ENCODE measurements at regions not wholly inside any gene's neighbourhood (a gene's known extent, or its start where the extent isn't known, plus 50 kb on each side); places are given as distances from the start of the nearest gene placed in this dataset.
A peak's percentile ranks its signal among the peaks of the same experiment; 100 is the strongest.
"Not testable (repeated sequence)": the region's sequence is repeated elsewhere in the genome, so short reads cannot be mapped to it uniquely, and the experiment has no call there.

DNA sequence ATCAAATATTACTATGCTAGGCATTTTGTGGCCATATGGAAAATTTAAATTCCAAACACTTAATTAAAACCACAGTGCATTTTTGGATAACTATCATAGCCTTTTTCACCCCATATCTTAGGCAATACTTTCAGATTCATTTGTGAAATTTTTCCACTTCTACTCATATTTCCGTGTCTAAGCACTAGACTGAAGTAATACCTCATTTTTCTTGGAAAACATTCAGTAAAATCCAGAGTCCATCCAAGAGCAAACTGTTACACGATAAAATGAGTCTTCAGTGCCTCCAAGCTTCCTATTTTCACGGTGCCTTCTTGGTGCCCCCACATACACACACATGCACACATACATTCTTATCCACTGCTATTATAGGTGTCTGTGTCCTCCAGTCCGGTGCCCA lies 845.9 kb downstream of the TBL1XR1 start:
- peak; percentile 56 for DNase-seq (ENCODE audit: low read depth)
- TF ChIP-seq, protein P1, sequence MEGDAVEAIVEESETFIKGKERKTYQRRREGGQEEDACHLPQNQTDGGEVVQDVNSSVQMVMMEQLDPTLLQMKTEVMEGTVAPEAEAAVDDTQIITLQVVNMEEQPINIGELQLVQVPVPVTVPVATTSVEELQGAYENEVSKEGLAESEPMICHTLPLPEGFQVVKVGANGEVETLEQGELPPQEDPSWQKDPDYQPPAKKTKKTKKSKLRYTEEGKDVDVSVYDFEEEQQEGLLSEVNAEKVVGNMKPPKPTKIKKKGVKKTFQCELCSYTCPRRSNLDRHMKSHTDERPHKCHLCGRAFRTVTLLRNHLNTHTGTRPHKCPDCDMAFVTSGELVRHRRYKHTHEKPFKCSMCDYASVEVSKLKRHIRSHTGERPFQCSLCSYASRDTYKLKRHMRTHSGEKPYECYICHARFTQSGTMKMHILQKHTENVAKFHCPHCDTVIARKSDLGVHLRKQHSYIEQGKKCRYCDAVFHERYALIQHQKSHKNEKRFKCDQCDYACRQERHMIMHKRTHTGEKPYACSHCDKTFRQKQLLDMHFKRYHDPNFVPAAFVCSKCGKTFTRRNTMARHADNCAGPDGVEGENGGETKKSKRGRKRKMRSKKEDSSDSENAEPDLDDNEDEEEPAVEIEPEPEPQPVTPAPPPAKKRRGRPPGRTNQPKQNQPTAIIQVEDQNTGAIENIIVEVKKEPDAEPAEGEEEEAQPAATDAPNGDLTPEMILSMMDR (IDR thresholded peaks at IDR 0.05; ENCODE audit: control insufficient read depth, insufficient read depth, low read depth, low read length, missing control alignments), result no peak
- H3K4me3 ChIP-seq (ENCODE audit: control insufficient read depth, low read depth, low read length), result no peak overlapping the region

DNA sequence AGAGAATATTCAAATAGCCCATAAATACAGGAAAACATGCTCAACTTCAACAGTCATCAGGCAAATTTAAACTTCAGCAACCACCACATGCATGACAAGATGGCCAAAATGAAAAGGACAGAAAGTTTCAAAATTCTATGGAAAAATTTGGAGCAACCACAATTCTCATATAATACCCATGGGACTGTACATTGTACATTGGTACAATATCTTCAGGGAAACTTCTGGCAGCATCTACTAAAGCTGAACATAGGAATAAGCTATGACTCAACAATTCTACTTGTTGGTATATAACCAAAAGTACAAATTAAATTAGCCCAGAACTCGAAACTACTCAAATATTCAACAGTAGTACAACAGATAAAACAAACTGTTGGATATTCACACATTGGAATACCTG lies 847.6 kb downstream of the TBL1XR1 start:
- TF ChIP-seq, protein P1 (IDR thresholded peaks at IDR 0.05; ENCODE audit: control insufficient read depth, insufficient read depth, low read depth, low read length, missing control alignments), result no peak

DNA sequence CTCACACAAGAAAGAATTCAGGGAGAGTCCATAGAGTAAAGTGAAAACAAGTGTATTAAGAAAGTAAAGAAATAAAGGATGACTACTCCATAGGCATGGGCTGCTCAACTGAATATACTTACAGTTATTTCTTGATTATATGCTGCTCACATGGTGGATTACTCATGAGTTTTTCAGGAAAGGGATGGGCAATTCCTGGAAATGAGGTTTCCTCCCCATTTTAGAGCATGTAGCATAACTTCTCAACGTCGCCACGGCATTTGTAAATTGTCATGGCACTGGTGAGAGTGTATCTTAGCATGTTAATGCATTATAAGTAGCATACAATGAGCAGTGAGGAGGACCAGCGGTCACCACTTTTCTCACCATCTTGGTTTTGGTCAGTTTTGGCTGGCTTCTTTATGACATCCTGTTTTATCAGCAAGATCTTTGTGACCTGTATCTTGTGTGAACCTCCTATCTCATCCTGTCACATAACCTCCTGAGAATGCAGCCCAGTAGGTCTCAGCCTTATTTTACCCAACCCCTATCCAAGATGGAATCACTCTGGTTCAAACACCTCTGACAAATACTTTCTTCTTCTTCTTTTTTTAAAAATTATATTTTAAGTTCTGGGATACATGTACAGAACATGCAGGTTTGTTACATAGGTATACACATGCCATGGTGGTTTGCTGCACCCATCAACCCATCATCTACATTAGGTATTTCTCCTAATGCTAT lies 849.7 kb downstream of the TBL1XR1 start:
- no peak for DNase-seq (ENCODE audit: low read depth)

More for the DNA sequence above, 847.6 kb downstream of the TBL1XR1 start:
- no peak overlapping the region for H3K4me3 ChIP-seq (ENCODE audit: control insufficient read depth, low read depth, low read length)
- DNase-seq (ENCODE audit: low read depth), result no peak

DNA sequence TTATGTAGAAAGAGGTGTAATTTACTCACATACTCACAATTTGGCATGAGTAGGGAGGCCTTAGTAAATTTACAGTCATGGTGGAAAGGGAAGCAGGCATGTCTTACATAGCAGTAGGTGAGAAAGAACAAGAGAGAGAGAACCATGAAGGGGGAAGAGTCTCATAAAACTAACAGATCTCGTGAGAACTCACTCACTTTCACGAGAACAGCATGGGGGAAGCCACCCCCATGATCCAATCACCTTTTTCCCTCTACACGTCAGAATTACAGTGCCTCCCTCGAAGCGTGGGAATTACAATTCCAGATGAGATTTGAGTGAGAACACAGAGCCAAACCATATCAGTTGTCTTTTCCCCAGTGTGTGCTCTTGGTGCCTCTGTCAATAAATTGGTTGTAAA lies 855.3 kb downstream of the TBL1XR1 start:
- DNase-seq (ENCODE audit: low read depth), result no peak
- TF ChIP-seq, protein P1 (IDR thresholded peaks at IDR 0.05; ENCODE audit: control insufficient read depth, insufficient read depth, low read depth, low read length, missing control alignments), result no peak
- no peak overlapping the region for H3K4me3 ChIP-seq (ENCODE audit: control insufficient read depth, low read depth, low read length)

More for the DNA sequence above, 849.7 kb downstream of the TBL1XR1 start:
- H3K4me3 ChIP-seq (ENCODE audit: control insufficient read depth, low read depth, low read length), result no peak overlapping the region
- TF ChIP-seq, protein P1 (IDR thresholded peaks at IDR 0.05; ENCODE audit: control insufficient read depth, insufficient read depth, low read depth, low read length, missing control alignments), result no peak

DNA sequence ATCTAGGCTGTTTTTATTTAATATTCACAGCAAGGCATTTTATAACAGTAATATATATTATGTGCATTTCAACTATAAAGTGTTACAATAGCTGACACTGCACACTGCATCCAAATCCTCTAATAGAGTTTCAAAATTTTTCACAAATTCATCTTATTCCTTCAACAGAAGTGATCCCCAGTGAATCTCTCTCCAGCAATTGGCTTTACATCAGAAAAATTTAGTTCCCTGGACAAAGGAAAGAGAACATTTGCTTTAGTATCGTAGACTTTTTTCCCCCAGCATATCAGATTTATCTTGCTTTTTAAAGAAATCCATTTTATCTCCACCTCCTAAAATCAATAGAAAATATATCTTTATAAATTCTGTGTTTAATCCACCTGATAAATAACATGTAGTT lies 868.6 kb downstream of the TBL1XR1 start:
- no peak for DNase-seq (ENCODE audit: low read depth)
- TF ChIP-seq, protein P1 (IDR thresholded peaks at IDR 0.05; ENCODE audit: control insufficient read depth, insufficient read depth, low read depth, low read length, missing control alignments), result no peak
- no peak overlapping the region for H3K4me3 ChIP-seq (ENCODE audit: control insufficient read depth, low read depth, low read length)

DNA sequence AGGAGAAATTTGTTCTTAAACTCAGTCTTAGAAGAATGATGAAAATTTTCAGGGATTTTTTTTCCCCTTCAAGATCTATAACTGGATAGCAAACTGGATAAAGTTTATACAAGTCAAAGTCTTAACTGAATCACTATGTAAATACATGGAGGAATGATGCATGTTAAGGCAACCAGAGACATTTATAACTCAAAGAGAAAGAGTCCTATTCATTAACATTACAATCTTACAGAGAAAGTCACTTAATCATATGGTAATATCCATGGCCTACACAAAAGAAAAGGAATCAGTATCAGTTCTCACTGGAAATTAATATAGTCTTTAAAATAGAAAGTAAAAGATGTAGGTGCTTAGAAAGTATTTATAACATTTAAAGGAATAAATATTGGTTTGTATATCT lies 869.1 kb downstream of the TBL1XR1 start:
- no peak overlapping the region for H3K4me3 ChIP-seq (ENCODE audit: control insufficient read depth, low read depth, low read length)
- TF ChIP-seq, protein P1 (IDR thresholded peaks at IDR 0.05; ENCODE audit: control insufficient read depth, insufficient read depth, low read depth, low read length, missing control alignments), result no peak
- no peak for DNase-seq (ENCODE audit: low read depth)

DNA sequence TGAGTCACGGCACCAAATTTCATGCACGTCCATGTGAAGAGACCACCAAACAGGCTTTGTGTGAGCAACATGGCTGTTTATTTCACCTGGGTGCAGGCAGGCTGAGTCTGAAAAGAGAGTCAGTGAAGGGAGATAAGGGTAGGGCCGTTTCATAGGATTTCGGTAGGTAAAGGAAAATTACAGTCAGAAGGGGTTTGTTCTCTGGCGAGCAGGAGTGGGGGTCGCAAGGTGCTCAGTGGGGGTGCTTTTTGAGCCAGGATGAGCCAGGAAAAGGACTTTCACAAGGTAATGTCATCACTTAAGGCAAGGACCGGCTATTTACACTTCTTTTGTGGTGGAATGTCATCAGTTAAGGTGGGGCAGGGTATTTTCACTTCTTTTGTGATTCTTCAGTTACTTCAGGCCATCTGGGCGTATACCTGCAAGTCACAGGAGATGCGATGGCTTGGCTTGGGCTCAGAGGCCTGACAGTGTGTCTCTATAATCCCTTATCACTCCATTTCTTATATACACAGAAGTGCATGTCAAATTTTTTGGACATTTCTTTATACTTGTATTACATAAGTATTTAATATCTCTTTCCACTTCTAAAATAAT lies 870.3 kb downstream of the TBL1XR1 start:
- not testable (repeated sequence) for H3K4me3 ChIP-seq (ENCODE audit: control insufficient read depth, low read depth, low read length)

DNA sequence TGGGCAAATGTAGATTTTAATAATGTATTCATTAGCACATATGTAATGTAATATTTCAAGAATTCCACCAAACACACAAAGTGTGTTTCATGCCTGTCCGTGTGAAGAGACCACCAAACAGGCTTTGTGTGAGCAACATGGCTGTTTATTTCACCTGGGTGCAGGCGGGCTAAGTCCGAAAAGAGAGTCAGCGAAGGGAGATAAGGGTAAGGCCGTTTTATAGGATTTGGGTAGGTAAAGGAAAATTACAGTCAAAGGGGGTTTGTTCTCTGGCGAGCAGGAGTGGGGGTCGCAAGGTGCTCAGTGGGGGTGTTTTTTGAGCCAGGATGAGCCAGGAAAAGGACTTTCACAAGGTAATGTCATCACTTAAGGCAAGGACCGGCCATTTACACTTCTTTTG lies 875.8 kb downstream of the TBL1XR1 start:
- not testable (repeated sequence) for DNase-seq (ENCODE audit: low read depth); H3K4me3 ChIP-seq (ENCODE audit: control insufficient read depth, low read depth, low read length)

More for the DNA sequence above, 870.3 kb downstream of the TBL1XR1 start:
- not testable (repeated sequence) for DNase-seq (ENCODE audit: low read depth)

Measured in AG09309 (cell line).